ENCODE measurements at regions not wholly inside any gene's neighbourhood (a gene's known extent, or its start where the extent isn't known, plus 50 kb on each side); places are given as distances from the start of the nearest gene placed in this dataset.

DNA sequence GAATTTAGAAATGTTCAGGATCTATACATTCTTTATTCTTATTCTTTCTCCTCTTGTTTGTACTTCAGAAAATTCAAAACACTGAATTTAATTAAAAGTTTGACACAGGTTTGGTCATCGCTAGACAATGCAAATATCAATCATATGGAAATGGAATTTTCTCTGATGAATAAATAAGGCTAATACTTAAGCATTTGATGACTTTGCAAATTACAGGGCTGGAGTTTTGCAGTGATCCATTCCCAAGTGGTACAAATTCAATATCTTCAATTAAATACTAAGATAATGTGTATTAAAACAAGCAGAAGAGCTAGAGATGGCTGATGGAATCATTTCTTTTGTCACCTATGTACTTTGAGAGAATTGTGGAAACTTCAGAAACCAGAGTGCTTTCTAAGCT lies 439.6 kb downstream of the DYNC2H1 start:
- H3K27ac ChIP-seq, result no peak overlapping the region
- TF ChIP-seq ZFX (IDR thresholded peaks at IDR 0.05) (no peak), CTCF (conservative IDR thresholded peaks at IDR 0.05) (no peak)

DNA sequence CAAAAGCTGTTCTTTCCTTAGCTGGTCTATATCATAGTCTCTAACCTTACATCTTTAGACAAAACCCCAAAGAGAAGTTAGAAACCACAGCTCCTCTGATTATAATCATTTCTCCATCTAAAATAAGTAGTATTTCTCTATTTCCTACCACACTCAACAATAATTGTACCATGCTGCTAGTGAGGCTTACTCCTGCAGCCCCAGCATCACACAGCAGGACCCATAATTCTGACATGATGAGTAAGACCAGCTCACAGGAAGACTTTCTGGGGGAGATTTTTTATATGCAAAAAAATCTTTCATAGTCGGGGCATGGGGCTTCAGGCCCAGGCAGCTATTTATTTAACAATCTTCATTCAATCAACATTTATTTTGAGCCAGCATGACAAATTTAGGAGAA lies 441.6 kb downstream of the DYNC2H1 start:
- no peak for TF ChIP-seq CTCF (conservative IDR thresholded peaks at IDR 0.05)
- TF ChIP-seq ZFX (IDR thresholded peaks at IDR 0.05), result no peak
- no peak overlapping the region for H3K27ac ChIP-seq

GRCh38 chr11:103552086-103552485 lies 442.9 kb downstream of the DYNC2H1 start:
- no peak overlapping the region for H3K27ac ChIP-seq
- TF ChIP-seq CTCF (conservative IDR thresholded peaks at IDR 0.05), result no peak
- TF ChIP-seq ZFX (IDR thresholded peaks at IDR 0.05), result no peak

GRCh38 chr11:103556171-103556570 lies 446.9 kb downstream of the DYNC2H1 start:
- H3K27ac ChIP-seq, result no peak overlapping the region
- TF ChIP-seq CTCF (conservative IDR thresholded peaks at IDR 0.05), result no peak
- no peak for TF ChIP-seq ZFX (IDR thresholded peaks at IDR 0.05)

GRCh38 chr11:103566116-103566515 lies 456.9 kb downstream of the DYNC2H1 start:
- TF ChIP-seq ZFX (IDR thresholded peaks at IDR 0.05), result no peak
- no peak for TF ChIP-seq CTCF (conservative IDR thresholded peaks at IDR 0.05)
- H3K27ac ChIP-seq, result no peak overlapping the region

GRCh38 chr11:103581760-103582159 lies 454.7 kb upstream of the DDI1 start:
- no peak overlapping the region for H3K27ac ChIP-seq
- TF ChIP-seq ZFX (IDR thresholded peaks at IDR 0.05) (no peak), CTCF (conservative IDR thresholded peaks at IDR 0.05) (no peak)

- TF ChIP-seq CTCF (conservative IDR thresholded peaks at IDR 0.05), result no peak
- TF ChIP-seq ZFX (IDR thresholded peaks at IDR 0.05), result no peak
- H3K27ac ChIP-seq, result no peak overlapping the region
These were observed 454.0 kb upstream of the DDI1 start for GRCh38 chr11:103582351-103582909.
